ENCODE measurements at regions not wholly inside any gene's neighbourhood (a gene's known extent, or its start where the extent isn't known, plus 50 kb on each side); places are given as distances from the start of the nearest gene placed in this dataset.

- TF ChIP-seq CTCF (IDR thresholded peaks at IDR 0.05; ENCODE audit: poor library complexity, severe bottlenecking) (no peak), REST (IDR thresholded peaks at IDR 0.05; ENCODE audit: borderline replicate concordance) (no peak), RAD21 (conservative IDR thresholded peaks at IDR 0.05) (no peak), MXI1 (conservative IDR thresholded peaks at IDR 0.05; ENCODE audit: poor library complexity, severe bottlenecking) (no peak)
Observed at GRCh38 chr1:209517681-209518050, 65.8 kb upstream of the CAMK1G start.
